ENCODE measurements at regions not wholly inside any gene's neighbourhood (a gene's known extent, or its start where the extent isn't known, plus 50 kb on each side); places are given as distances from the start of the nearest gene placed in this dataset.

DNA sequence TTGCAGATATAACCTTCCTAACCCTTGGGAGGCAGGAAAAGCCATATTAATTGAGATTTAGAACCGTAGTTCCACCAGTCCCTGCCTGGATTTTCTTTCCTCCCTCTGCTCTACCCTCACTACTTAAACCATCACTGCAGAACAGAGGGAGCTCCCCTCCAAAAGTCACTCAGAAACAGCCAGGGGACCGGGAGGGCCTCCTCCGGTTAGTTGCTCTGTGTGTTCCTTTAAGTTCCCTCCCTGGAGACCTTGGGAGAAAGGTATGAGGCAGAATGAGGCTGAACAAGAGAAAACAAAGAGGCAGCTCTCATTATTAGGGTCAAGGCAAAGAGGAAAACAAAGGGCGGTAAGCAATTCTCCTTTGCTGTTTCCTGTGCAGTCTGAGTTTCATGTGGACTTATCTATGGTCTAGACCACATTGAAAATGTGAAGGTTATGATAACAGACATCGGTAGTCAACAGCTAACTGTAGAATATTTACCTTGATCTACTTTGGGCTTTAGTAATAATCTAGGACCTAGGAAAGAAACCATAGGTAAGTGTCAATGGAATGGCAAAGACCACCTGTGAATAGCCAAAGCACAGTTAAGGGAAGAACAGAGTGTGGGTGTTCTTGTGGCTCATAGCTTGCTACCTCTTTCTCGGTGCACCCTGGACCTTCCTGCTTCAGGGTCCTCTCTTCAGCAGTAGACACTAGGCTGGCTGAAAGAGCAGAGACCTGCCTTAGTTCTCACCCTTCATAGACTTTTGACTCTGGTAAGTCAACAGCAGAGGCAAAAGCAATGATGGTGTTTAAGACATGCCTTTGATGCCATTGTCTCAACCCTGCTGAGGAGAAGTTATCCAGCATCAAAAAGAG is 250.9 kb upstream of the CITED2 start:
- no peak for DNase-seq

DNA sequence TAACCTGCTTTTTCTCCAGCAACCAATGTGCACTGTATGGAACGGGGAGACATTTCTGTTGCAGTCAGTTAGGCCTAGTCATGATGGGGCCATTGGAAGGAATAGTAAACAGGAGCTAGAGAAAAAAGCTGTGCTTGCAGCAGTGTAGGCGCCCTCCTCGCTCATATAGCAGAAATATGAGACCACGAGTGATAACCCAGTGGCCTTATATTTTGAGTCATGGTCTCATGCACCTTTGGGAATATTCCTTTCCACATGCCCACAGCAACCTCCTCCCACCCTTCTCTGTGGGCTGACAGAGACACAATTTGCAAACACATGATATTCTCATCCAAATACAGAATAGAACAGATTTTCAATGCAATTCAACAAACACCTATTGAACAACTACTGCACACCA is 248.9 kb upstream of the CITED2 start:
- DNase-seq, result no peak

DNA sequence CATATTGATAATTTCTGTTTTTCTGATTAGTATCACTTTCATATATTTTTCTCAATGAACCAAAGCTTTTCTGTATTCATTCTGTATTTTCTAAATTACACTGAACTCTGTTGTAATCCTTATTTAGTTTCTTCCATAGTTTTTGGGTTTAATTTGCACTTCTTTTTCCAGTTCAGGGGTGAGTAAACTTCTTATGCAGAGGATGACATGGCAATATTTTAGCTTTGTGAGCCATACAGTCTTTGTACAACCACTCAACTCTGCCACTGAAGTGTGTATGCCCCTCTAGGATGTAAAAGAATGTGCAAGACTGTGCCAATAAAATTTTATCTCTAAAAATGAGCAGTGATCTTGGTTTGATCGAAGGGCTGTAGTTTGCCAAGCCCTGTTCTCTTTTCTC is 239.0 kb upstream of the CITED2 start:
- DNase-seq, result no peak

DNA sequence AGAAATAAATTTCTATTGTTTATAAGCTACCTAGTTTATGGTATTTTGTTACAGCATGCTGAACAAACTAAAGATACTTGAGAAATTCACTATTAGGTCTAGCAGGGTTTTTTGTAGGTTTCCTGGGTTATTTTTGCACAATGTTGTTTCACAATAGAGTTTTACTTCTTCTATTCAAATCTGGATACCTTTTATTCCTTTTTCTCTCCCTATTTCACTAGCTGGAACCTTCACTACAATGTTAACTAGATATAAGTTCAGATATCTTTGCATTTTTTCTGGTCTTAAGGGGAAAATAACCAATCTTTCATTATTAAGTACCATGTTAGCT is 237.7 kb upstream of the CITED2 start:
- DNase-seq, result no peak

DNA sequence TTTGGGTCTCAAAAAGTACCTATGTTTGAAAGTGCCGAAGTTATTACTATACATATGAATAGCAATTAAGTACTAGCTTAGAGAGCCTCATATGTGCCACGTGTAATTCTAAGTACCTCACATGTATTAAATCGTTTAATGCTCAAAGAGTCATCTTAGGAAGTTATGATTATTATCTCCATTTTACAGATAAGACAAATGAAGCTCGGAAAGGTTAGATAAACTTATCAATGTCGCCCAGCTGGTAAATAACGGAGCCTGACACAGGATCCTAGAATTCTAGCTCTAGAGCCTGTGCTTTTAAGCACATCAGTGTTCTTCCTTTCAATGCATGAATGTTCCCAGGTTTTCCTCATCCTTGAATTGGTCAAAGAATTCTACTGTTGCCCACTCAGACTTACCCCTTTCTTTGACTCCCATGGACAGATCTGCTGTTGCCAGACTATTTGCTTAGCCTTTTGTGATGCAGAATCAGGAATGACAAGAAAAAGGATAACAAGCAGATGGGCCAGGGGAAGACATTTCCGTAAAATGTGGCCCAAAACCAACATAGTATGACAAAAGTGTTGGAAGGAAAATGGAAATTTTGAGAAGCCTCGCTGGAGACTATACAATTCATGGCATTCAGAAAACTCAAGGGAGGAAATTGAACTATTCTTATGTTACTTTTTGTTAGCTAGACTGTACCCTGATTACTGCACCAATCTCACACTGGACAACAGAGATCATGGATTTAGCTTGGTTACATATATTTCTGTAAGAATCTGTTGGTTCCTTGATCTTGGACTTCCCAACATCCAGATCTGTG is 237.1 kb upstream of the CITED2 start:
- DNase-seq, result no peak

DNA sequence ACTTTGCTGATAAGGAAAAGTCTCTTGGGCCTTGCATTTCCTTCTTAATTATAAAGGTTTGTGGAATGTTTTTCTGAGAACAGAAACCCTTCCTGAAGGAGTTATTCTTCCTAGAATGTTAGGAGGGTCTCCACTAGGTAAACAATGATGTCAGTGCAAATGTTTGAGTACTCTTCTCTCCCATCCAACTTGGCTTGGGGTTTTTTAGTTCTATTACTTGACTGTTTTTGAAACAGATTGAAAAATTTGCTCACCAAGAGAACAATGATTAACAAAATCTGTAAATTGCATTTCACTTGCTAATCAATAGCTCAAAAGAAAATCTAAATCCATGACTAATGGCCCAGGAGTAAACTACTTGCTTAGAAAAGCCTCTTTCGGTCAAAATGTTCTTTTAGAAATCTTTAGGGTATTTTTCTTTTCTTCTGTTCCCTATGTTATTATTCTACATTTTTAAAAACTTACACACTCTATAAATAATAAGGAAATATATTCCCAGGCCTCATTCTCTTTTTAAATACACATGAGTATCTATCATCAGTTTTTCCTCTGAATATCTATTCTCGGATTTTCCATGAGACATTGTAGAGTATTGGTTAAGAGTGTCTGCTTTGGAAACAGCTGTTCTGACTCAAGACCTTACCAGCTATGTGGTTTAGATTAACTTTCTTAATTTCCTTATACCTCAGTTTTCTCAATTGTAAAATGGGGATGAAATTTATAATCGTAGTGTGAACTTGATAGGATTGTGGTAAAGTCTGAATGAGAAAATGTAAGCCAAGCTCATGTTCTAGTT is 234.2 kb upstream of the CITED2 start:
- no peak for DNase-seq

DNA sequence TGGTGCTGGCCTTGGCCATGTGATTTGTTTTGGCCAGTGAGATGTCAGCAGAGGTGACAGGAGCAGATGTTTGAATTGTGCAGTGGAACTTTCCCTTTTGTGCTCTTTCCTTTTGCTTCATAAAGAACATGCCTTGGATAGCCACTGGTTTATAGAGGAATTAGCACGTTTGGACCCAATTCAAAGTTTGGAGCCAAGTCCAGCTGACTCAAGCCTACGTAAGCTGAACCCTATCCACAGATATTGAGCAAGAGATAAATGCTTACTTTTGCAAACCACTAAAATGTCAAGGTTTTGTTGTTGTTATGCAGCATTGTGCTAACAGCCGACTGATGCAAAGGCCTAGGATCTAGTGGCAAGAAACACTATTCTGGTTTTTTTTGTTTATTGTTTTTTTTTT is 230.9 kb upstream of the CITED2 start:
- DNase-seq, result no peak

DNA sequence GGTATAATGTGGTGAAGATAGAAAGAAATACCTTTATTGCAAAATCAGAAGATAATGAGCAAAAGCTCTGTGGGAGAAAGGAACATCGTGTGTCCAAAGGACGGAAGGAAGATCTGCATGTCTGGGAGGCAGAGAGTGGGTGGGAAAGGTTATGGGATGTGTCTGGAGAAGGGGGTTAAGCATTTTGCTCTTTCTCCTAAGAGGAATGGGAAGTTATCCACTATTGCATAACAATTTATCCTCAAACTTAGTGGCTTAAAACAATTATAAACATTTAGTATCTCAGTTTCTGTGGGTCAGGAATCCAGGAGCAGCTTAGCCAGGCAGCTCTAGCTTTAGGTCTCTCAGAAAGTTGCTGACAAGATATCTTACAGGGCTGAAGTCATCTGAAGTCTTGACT is 229.1 kb upstream of the CITED2 start:
- no peak for DNase-seq

DNA sequence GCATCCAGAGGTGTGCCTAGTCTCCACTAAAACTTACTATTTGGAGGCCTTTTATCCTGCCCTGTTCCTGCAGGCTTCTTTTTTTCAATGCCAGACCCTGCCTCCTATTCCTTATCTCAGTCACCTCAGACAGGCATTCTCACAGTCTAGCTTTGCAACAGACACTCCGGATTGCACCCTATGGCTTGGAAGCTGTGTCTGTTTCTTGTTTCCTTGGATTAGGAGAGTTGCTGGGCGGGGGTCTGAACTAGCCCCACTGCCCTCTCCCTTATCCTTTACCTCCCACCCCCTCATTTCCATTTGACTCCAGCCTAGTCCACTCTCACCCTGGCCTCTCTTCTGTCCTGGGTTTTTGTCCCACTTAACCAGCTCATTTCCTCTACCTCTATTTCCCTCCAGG is 228.1 kb upstream of the CITED2 start:
- DNase-seq, result no peak

DNA sequence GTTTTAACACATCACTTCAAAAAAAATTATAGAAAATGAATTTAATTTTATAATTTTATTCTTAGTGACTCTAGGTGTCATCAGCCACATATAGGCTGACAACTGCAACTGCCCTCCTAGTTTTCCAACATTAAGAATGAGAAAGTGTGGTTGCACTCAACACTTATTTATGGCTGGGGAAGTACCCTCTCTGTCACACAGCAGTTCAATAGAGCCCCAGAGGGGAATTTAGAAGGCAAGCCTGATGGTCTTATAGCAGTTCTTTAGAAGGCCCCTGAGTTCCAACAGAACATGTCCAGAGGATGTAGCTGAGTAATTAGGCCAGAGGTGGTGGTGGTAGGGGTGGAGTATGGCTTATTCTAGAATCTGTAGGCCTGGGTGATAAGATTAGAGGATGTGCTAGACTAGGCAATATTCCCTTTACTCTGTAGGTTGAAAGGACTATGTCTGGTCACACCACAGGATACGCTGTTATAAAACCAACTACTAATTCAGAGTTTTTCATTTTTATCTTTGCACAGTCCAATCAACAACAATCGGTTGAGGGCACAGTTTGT is 226.5 kb upstream of the CITED2 start:
- no peak for DNase-seq

DNA sequence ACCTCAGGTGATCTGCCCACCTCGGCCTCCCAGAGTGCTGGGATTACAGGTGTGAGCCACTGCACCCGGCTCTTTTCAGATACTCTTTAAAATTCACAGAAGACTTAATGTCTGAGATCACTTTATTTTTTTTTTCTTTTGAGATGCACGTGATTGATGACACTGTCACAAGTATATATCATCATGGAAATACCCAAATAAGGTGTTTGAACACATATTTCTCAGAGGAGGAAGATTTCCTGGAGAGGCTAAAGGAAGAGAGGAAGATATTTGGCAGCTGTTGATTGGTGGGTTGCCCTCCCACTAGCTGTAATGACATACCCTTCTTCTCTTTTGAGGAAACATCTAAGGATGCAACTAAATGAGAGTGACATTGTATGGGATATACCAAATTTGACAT is 225.9 kb upstream of the CITED2 start:
- no peak for DNase-seq

DNA sequence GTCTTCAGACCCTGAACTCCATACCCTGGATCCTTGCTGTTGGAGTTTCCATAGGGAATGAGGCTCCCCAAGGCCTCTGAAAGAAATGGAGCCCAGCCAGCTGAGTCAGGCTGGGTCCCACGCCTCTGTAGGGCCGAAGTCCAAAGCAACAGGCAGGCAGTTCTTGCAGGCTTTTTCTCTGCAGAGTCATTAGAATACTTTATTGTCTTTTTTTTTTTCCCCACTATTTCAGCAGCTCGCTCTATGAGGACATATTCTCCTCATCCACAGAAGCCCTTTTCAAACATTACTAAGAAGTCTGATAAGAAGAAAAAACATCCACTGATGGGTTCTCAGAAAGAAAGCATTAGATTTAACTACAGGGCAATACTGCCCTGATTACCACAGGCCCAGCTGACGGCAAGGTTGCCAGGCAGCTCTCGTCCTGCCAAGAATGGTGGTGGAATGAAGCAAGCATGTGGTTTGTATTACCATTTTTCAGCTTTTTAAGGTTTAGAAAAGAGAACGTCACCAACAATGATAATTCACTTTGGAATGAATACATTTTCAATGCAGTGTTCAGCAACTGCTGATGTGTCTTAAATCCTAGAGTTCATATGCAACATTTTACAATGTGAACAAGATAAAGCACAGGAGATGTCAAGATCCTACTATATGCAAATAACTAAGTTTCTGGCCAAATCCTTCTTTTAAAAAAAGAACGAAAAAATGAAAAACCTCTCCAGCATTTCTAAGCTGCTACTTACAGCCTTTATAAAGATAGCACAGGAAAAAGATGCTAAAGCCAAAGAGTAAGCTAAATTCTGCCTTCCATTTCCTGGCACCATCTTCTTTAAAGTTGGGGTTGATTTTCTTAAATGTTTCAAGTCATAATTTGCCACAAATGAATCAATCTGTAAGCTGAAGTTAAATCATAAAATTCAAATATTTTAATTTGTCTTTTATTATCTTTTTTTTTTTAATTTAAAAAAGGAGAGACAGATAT is 223.6 kb upstream of the CITED2 start:
- DNase-seq, result no peak

DNA sequence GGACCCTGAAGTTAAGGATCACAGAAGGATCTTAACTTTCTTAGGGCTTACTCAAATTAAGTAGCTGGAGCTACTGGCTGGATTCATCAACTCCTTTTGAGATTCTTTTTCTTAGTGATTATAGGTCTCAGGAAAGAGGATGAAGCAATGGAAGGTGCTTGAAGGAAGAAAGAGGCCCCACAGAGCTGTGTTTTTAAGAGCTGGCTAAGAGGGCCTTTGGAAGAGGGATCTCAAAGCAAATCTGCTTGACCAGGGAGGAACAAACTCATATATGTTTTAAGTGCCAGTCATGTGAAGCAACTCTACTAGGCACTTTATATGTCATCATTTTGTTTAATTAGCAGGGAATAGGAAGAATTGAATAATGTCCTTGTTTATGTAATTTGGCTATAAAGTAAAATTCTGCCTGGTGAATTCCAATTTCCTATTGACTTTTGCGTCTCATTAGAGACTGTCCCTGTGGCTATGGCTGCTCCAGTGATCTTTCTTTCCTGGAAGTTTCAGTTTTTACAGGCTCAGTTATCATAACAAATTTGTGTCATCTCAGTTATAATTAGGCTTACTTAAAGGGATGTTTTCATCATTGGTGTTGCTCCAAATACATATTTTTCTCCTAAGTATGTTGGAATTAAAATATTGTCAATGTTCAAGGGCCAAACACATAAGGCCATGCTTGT is 222.8 kb upstream of the CITED2 start:
- no peak for DNase-seq

DNA sequence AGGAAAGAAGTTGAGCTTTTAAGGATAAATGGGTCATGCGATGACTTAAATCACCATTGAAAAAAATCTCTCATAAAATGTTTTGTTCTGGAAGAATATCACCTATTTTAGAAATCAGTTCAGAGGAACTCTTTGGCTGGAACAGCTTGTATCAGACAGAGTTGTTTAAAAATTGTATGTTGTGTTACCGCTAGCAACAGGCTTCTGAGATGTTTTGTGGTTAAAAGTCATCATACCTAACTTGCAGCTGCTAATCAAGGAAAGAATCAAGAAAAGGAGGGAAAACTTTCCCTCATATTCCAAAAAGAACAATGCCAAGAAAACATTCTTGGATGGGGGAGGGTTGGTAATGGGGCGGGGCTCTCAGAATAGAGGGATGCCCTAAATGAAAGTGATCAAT is 220.7 kb upstream of the CITED2 start:
- no peak for DNase-seq

DNA sequence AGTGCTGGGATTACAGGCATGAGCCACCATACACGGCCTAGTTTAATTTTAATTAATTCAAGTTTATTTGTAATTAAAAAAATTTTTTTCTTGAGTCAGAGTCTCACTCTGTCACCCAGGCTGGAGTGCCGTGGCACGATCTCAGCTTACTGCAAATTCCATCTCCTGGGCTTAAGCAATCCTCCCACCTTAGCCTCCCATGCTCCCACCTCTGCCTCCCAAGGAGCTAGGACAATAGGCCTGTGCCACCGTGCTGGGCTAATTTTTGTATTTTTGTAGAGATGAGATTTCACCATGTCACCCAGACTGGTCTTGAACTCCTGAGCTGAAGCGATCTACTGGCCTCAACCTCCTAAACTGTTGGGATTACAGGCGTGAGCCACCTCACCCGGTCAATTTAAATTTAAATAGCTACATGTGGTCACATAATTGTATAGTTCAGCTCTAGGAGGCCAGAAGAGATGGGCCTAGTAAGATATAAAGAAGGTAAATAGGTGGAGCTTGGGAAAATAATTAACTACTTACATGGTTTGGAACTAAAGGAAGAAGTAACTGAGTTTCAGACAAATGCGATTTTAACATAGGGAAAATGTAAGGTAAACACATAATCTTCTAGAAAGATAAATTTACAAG is 220.0 kb upstream of the CITED2 start:
- no peak for DNase-seq

DNA sequence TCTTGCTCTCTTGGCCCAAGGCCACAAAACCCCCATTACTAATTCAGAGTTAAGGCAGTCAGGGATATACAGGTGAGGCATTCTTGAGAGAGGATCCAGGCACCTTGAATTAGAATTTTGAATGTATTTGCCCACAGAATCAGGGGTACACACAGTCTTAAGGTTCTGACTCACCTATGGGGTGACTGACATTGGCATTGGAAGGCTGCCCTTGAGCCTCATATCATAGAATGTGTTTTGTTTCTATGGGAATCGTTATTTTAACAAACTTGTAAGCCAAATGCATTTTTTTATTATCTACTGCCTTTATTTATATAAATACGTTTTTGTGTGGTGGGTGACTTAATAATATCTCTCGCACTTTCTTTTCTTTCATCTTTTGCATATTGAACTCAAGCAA is 218.6 kb upstream of the CITED2 start:
- no peak for DNase-seq

DNA sequence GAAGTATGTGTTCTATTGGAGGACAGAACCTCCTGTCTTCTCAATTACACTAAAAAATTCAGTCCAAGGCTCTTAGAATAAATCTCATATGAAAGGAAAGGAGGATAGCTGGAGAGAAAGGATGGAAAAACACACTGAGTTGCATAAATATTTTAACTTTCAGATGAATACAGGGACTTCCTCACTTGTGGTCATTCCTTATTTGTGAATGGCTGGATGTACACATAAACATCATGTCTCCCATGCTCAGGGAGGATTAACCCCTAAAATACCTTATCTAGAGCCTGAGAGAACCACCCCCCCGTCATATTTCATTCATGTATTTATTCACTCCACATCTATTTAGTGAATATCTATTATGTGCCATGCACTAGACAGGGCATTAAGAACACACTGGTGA is 217.6 kb upstream of the CITED2 start:
- DNase-seq, result no peak

DNA sequence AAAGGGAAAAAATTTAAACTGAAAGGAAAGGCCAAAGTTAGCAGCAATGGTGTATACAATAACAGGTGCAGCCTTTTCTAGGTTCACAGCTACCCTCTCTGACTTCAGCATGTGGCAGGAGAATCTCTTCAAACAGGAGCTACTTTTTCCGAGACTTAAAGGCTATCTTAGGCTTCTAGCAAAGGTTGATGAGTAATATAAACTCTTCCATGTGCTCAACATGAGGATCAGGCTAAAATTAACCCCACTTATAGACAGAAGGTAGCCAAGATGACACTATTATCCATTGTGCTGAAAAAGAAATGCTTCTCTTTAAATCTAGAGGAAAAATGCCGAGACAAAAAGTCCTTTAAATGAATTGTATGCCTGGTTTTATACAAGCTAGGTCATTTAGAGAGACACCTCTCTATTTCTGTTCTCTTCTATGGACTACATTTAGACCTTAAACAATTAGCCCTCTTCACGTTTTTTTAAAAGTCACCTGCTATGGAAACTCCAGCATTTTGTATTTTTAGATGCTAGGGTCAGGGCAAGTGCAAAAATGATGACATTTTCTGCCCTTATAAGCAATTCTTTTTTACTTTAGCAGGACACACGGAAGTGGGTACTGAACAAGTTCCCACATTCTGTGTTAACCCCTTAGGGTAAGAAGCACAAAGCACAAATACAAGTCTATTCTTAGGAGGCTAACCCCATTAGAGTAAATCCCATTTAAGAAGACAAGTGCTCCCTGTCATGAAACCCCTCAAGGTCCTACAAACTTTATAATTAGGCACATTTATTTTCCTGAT is 216.8 kb upstream of the CITED2 start:
- DNase-seq, result no peak

DNA sequence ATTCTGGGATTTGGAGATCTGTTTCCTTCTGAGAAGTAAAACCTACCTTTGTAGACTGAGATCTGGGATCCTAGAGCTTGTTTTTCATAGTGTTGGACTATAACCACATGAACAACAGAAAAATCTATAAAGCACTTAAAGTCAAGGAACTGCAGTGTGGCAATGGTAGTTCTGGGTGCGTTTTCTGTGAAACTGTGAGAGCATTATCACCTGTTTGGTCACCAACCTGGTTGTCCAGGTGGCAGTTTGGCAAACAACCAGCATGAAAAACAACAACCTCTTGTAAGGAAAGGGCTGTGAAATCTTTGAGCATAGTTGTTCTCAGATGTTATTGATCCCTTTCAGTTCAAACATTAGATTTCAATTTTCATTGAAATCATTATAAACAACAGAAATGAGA is 215.8 kb upstream of the CITED2 start:
- no peak for DNase-seq
